ENCODE measurements at regions not wholly inside any gene's neighbourhood (a gene's known extent, or its start where the extent isn't known, plus 50 kb on each side); places are given as distances from the start of the nearest gene placed in this dataset.

DNA sequence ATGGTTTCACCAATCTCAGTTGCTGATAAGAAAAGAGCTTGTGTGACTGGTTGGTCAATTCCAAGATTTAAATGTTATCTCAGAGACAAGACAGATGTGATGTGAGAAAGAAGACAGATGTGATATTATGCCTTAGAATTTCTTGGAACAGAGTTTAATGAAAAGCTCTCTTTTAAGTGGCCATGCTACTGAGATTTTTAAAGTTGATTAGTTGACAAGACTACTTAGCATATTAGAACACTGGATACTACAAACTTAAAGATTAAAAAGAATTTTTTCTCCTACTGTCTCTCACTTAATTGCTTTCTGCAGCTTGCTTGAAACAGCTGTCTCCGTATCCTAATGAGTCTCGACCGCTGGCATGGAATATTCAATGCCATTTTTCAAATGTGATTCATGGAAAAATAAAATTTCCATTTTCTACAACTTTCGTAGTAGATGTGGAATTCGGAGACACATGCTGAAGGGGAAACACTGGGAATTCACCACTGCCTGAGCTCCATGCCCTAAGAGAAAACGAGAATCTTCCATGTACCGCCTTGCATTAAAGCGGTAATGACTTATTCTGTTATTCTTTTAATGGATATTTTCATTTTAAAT is 634.2 kb upstream of the SETBP1 start:
- TF ChIP-seq CTCF (IDR thresholded peaks at IDR 0.05; ENCODE audit: insufficient read depth, low read length, poor library complexity, severe bottlenecking) (no peak), EZH2phosphoT487 (conservative IDR thresholded peaks at IDR 0.05; ENCODE audit: low read length) (no peak)

All from SU-DHL-6 (cell line).